ENCODE measurements at regions not wholly inside any gene's neighbourhood (a gene's known extent, or its start where the extent isn't known, plus 50 kb on each side); places are given as distances from the start of the nearest gene placed in this dataset.

DNA sequence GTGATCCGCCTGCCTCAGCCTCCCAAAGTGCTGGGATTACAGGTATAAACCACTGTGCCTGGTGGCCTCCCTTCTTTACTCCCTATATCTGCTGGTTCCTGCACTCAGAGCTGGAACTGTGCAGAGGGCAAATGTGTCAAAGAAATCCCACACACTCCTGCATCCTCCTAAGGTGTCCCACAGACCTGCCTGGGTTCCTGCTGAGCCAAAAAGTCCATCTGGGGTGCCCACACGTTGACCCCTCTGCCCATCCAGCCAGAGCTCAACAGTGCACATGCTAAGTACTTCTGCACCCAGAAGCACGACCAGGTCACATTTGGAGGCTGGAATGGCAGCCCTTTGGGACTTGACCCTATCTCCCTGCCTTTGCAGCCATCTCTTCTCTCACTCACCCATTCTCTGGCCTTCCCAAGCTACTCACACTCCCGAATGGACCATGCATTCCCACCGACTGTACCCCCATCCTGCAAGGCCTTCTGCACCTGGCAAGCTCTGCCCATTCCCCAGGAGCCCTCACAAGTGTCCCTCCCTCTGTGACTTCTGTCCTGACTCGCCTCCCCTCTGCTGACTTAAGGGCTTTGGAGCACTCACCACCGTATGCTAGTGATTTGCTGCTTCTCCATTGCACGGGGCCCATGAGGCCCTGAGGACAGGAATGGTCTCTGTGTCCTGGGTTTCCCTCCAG, 152.1 kb downstream of the KCTD15 start:
- Mint-ChIP-seq H3K4me3 (no peak overlapping the region), H3K27me3 (ENCODE audit: low read depth) (0 out of 2 replicates have a peak, but pooled peaks cover 2% of the 10 kb centered on the region), H3K4me1 (peaks cover 23% of the 10 kb centered on the region), H3K9me3 (no peaks in the 10 kb centered on the region), H3K27ac (no peak overlapping the region), H3K36me3 (no peaks in the 10 kb centered on the region)
- ChIA-PET POLR2A (interaction anchor here (0.6 kb wide), 1 partner anchor 978 kb away, joined by 3 read pairs; the partner anchor contains the start of gene ZNF30), CTCF (interaction anchor here (0.6 to 4.5 kb wide), 7 partner anchors 10 to 295 kb away, joined by 3 to 21 read pairs (median 5); no protein-coding TSS in a partner anchor)
- TF ChIP-seq OVOL2 (CRISPR knock-in tag; IDR thresholded peaks at IDR 0.05; ENCODE audit: borderline replicate concordance) (no peak), MYBL2 (CRISPR knock-in tag; IDR thresholded peaks at IDR 0.05) (no peak), ZBTB21 (CRISPR knock-in tag; IDR thresholded peaks at IDR 0.05; ENCODE audit: borderline replicate concordance) (no peak), CDX4 (CRISPR knock-in tag; IDR thresholded peaks at IDR 0.05; ENCODE audit: borderline replicate concordance) (no peak), SMAD3 (CRISPR knock-in tag; IDR thresholded peaks at IDR 0.05; ENCODE audit: borderline replicate concordance) (no peak), CREM (CRISPR knock-in tag; IDR thresholded peaks at IDR 0.05) (no peak)
- TF ChIP-seq, protein P1, sequence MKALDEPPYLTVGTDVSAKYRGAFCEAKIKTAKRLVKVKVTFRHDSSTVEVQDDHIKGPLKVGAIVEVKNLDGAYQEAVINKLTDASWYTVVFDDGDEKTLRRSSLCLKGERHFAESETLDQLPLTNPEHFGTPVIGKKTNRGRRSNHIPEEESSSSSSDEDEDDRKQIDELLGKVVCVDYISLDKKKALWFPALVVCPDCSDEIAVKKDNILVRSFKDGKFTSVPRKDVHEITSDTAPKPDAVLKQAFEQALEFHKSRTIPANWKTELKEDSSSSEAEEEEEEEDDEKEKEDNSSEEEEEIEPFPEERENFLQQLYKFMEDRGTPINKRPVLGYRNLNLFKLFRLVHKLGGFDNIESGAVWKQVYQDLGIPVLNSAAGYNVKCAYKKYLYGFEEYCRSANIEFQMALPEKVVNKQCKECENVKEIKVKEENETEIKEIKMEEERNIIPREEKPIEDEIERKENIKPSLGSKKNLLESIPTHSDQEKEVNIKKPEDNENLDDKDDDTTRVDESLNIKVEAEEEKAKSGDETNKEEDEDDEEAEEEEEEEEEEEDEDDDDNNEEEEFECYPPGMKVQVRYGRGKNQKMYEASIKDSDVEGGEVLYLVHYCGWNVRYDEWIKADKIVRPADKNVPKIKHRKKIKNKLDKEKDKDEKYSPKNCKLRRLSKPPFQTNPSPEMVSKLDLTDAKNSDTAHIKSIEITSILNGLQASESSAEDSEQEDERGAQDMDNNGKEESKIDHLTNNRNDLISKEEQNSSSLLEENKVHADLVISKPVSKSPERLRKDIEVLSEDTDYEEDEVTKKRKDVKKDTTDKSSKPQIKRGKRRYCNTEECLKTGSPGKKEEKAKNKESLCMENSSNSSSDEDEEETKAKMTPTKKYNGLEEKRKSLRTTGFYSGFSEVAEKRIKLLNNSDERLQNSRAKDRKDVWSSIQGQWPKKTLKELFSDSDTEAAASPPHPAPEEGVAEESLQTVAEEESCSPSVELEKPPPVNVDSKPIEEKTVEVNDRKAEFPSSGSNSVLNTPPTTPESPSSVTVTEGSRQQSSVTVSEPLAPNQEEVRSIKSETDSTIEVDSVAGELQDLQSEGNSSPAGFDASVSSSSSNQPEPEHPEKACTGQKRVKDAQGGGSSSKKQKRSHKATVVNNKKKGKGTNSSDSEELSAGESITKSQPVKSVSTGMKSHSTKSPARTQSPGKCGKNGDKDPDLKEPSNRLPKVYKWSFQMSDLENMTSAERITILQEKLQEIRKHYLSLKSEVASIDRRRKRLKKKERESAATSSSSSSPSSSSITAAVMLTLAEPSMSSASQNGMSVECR (CRISPR knock-in tag; IDR thresholded peaks at IDR 0.05; ENCODE audit: borderline replicate concordance): no peak
- TF ChIP-seq, protein P2, sequence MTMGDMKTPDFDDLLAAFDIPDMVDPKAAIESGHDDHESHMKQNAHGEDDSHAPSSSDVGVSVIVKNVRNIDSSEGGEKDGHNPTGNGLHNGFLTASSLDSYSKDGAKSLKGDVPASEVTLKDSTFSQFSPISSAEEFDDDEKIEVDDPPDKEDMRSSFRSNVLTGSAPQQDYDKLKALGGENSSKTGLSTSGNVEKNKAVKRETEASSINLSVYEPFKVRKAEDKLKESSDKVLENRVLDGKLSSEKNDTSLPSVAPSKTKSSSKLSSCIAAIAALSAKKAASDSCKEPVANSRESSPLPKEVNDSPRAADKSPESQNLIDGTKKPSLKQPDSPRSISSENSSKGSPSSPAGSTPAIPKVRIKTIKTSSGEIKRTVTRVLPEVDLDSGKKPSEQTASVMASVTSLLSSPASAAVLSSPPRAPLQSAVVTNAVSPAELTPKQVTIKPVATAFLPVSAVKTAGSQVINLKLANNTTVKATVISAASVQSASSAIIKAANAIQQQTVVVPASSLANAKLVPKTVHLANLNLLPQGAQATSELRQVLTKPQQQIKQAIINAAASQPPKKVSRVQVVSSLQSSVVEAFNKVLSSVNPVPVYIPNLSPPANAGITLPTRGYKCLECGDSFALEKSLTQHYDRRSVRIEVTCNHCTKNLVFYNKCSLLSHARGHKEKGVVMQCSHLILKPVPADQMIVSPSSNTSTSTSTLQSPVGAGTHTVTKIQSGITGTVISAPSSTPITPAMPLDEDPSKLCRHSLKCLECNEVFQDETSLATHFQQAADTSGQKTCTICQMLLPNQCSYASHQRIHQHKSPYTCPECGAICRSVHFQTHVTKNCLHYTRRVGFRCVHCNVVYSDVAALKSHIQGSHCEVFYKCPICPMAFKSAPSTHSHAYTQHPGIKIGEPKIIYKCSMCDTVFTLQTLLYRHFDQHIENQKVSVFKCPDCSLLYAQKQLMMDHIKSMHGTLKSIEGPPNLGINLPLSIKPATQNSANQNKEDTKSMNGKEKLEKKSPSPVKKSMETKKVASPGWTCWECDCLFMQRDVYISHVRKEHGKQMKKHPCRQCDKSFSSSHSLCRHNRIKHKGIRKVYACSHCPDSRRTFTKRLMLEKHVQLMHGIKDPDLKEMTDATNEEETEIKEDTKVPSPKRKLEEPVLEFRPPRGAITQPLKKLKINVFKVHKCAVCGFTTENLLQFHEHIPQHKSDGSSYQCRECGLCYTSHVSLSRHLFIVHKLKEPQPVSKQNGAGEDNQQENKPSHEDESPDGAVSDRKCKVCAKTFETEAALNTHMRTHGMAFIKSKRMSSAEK (CRISPR knock-in tag; IDR thresholded peaks at IDR 0.05; ENCODE audit: borderline replicate concordance): no peak
- TF ChIP-seq, protein P3, sequence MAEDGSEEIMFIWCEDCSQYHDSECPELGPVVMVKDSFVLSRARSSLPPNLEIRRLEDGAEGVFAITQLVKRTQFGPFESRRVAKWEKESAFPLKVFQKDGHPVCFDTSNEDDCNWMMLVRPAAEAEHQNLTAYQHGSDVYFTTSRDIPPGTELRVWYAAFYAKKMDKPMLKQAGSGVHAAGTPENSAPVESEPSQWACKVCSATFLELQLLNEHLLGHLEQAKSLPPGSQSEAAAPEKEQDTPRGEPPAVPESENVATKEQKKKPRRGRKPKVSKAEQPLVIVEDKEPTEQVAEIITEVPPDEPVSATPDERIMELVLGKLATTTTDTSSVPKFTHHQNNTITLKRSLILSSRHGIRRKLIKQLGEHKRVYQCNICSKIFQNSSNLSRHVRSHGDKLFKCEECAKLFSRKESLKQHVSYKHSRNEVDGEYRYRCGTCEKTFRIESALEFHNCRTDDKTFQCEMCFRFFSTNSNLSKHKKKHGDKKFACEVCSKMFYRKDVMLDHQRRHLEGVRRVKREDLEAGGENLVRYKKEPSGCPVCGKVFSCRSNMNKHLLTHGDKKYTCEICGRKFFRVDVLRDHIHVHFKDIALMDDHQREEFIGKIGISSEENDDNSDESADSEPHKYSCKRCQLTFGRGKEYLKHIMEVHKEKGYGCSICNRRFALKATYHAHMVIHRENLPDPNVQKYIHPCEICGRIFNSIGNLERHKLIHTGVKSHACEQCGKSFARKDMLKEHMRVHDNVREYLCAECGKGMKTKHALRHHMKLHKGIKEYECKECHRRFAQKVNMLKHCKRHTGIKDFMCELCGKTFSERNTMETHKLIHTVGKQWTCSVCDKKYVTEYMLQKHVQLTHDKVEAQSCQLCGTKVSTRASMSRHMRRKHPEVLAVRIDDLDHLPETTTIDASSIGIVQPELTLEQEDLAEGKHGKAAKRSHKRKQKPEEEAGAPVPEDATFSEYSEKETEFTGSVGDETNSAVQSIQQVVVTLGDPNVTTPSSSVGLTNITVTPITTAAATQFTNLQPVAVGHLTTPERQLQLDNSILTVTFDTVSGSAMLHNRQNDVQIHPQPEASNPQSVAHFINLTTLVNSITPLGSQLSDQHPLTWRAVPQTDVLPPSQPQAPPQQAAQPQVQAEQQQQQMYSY (CRISPR knock-in tag; IDR thresholded peaks at IDR 0.05): no peak
- DNase-seq (ENCODE audit: low spot score): no peak
- no peak for ATAC-seq
